DOHH2 (cell line): ENCODE measurements at regions not wholly inside any gene's neighbourhood (a gene's known extent, or its start where the extent isn't known, plus 50 kb on each side); places are given as distances from the start of the nearest gene placed in this dataset.

Experiments
- EZH2phosphoT487 ChIP-seq: fragments of 200-600 bp; sonication (generic); IDR thresholded peaks from 2 replicates; pipeline ENCODE4 v1.6.1; 2017; ENCODE audit warnings: borderline replicate concordance, mild to moderate bottlenecking, antibody characterized with exemption, low read length, moderate library complexity, mixed read lengths
- TF ChIP-seq, protein P1 (sequence below): fragments of 200-600 bp; sonication (generic); IDR thresholded peaks from one replicate; pipeline ENCODE4 v1.5.1; 2014; ENCODE audit warnings: antibody characterized with exemption, mild to moderate bottlenecking, low read depth, low read length; ENCODE audit not compliant: poor library complexity, severe bottlenecking

DNA sequence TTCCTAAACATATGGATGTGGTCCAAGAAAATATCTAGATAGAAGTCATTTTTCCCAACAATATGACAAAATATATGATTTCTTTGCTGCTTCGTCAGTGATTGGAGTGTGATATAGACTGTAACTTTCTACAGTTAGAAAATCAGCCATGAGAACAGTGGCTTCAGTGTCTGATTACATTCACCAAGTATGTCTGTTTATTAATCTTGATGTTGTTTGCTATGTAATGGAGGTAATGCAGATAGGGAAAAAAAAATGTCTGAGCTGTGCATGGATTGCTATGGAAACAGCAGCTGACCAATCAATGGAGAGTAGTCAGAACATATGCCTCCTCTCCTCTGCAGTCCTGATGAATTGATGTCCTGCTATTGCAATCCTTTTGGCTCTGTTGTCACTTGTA lies 72.3 kb upstream of the GAP43 start:
- TF ChIP-seq, protein P1, sequence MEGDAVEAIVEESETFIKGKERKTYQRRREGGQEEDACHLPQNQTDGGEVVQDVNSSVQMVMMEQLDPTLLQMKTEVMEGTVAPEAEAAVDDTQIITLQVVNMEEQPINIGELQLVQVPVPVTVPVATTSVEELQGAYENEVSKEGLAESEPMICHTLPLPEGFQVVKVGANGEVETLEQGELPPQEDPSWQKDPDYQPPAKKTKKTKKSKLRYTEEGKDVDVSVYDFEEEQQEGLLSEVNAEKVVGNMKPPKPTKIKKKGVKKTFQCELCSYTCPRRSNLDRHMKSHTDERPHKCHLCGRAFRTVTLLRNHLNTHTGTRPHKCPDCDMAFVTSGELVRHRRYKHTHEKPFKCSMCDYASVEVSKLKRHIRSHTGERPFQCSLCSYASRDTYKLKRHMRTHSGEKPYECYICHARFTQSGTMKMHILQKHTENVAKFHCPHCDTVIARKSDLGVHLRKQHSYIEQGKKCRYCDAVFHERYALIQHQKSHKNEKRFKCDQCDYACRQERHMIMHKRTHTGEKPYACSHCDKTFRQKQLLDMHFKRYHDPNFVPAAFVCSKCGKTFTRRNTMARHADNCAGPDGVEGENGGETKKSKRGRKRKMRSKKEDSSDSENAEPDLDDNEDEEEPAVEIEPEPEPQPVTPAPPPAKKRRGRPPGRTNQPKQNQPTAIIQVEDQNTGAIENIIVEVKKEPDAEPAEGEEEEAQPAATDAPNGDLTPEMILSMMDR: no peak
- TF ChIP-seq EZH2phosphoT487: no peak
